GM12872 (cell line): ENCODE measurements at regions not wholly inside any gene's neighbourhood (a gene's known extent, or its start where the extent isn't known, plus 50 kb on each side); places are given as distances from the start of the nearest gene placed in this dataset.

ENCODE experiments used
- CTCF ChIP-seq: IDR thresholded peaks from 3 replicates; pipeline ENCODE4 v1.5.1; 2011; ENCODE audit warnings: low read depth, mild to moderate bottlenecking, low read length, moderate library complexity; ENCODE audit not compliant: insufficient read depth

GRCh38 chr21:35417762-35418161 is 368.7 kb upstream of the RUNX1 start:
- no peak for TF ChIP-seq CTCF

- no peak for TF ChIP-seq CTCF
Observed at GRCh38 chr21:35416866-35417489, 367.9 kb upstream of the RUNX1 start.

- TF ChIP-seq CTCF: no peak
Observed at GRCh38 chr21:35414507-35415139, 365.5 kb upstream of the RUNX1 start.

GRCh38 chr21:35414056-35414455 is 365.0 kb upstream of the RUNX1 start:
- TF ChIP-seq CTCF: no peak

GRCh38 chr21:35412231-35412630 is 363.1 kb upstream of the RUNX1 start:
- TF ChIP-seq CTCF: no peak

GRCh38 chr21:35411434-35411833 is 362.3 kb upstream of the RUNX1 start:
- TF ChIP-seq CTCF: no peak

- TF ChIP-seq CTCF: no peak
Observed at GRCh38 chr21:35410656-35411055, 361.6 kb upstream of the RUNX1 start.
